GM18502 (cell line): ENCODE measurements at regions not wholly inside any gene's neighbourhood (a gene's known extent, or its start where the extent isn't known, plus 50 kb on each side); places are given as distances from the start of the nearest gene placed in this dataset.

Source experiments
- ATAC-seq: cut with Tn5 transposase; IDR thresholded peaks from one replicate; pipeline ENCODE4 v1.9.1; 2021; ENCODE audit warnings: mild to moderate bottlenecking; ENCODE audit not compliant: unreplicated experiment, poor library complexity

DNA sequence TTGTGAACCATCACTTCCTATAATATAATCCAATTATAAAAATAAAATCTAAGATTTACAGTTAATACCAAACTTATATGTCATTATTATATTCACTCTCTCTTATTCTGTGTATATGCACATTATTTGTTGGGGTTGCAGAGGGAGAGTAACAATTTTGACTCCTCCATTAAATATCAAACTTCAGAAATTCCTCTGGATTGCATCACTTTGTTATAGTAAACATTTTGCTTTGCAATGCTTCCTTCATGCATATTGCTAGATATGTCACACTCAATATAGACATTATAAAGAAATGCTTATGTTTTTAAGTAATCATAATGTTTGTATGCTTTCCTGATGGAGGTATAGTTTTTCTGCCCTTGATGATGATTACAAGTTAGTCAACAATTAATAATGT, 999.0 kb upstream of the ADGRL2 start:
- no peak for ATAC-seq

DNA sequence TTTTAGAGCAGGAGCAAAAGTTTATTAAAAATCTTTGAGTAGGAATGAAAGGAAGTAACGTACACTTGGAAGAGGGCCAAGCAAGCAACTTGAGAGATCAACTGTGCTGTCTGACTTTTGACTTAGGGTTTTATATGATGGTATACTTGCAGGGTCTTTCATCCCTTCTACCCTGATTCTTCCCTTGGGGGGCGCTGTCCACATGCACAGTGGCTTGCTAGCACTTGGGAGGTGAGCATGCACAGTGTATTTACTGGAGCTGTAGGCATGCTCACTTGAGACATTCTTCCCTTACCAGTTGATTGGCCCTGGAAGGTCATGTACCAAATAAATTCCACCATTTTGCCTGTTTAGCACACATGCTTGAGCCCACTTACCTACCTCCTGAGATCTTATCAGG, 1001.3 kb upstream of the ADGRL2 start:
- no peak for ATAC-seq

DNA sequence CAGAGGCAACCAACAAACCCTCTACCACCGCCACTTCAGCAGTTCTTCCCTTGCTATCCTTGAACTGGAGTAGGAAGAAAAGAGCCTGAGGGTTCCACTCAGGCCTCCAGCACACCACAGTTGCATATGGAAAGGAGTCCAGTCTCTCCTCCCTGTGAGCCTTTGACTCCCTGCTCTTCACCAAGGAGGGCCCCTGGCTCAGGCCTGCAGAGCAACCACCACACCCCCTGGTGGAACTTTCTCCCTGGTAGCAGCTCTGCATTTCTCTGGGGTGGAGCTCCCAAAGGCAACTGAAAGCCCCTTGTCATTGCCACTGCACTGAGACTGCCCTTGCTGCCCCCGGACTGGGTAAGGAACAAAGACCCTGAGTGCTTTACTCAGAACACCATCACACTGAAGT, 1021.5 kb upstream of the ADGRL2 start:
- no peak for ATAC-seq

DNA sequence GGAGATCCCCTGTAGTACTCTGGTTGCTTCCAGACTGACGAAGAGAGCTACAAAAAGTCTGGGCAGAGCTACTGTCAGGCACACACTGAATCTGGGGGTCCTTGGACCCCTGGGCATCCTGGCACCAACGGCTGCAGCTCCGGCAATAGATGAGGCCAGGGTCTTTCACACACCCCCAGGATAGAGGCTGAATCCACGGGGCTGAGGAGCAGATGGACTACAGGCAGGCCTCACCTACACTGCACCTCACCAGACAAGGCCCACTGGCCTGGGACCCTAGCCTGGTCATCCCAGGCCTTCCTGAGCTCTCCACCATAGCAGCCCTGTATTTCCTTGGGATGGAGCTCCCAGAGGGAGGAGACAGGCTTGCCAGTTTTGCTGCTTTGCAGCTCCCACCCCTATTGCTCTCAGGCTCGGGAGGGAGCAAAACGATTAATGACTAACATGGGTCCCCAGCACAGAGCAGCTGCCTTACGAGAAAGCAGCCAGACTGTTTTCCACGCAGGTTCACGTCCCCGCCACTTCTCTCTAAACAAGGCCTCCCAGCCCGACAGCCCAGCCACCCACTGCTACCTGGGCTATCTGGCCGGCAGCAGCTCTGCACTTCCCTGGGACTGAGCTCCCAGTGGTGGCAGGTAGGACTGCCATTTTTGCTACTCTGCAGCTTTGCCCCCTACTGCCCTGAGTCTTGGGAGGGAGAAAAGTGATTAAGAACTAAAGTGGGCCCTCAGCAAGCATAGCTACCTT, 1022.5 kb upstream of the ADGRL2 start:
- ATAC-seq = no peak

DNA sequence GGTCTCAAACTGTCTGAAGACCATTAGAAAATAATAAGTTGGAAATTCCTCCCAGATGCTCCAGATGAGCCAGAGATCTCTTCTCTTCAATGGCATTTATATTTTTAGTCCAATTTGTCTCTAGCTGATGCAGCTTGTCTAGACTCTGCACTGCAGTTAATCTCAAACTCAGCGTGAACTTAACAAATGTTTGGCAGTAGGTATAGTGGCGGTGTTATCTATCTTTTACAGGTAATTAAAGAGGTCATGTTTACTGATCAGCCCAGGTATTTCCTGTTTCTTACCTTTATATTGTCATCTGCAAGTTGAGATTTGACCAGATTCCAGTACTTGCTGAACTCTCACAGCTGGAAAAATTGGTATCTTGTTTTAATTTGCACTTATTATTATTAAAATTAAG, 1024.5 kb upstream of the ADGRL2 start:
- ATAC-seq = no peak

DNA sequence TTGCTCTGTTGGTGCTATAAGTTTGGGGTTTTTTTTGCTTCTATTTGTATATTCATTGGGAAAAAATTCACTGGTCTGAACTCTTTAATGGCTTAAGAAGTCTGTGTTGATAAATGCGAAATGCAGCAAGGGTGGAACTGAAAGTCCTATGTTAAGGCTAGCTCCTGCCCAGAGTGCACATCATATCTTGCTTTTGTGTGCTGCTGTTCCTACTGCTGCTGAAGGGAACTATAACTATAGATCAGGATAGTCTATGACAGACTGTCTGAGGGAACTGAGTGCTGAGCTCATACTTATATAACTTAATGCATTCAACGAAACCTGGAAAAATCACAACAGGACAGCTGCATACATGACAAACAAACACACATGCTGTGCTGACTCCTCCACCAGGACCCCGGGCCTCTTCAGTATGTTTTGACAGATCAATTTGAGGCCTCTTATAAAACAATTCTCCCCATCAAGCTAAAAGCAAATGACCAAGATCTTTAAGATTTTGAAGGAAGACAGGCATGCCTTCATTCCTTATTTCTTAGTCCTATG, 1031.5 kb upstream of the ADGRL2 start:
- ATAC-seq = no peak

DNA sequence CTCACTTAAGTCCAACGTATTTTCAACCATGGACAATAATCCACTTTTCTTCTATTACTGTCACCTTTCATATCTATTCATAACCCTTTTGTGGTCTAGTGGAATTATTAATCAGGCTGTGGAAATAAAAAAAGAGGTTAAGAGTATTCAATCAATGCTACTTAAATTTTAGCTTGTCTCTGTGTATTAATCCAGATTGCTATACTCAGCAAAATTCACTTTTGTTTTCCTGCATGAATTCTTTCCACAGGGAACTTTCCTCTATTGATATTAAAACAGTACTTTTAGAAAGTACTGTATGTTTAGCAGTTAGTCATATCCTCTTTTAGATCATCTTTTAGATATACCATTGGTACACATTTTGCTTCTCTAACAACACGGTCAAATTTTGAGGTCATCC, 1033.0 kb upstream of the ADGRL2 start:
- ATAC-seq = no peak

DNA sequence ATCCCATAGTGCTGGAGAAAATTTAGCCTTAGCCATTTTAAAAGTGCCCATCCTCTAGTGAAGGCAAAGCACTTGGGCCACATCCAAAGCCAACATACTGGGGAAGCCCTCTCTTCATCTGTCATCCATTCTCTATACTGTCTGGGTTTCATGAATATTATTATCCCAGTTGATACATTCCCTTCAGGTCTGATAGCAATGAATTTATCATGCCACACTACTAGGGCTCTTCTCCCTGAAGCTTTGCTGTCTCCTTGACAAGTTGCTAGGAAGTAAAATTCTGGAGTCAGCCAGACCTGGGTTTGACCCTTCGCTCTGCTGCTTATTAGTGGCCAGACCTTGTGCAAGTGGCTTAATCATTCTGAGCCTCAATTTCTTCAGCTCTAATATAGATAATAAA, 1041.4 kb upstream of the ADGRL2 start:
- no peak for ATAC-seq

DNA sequence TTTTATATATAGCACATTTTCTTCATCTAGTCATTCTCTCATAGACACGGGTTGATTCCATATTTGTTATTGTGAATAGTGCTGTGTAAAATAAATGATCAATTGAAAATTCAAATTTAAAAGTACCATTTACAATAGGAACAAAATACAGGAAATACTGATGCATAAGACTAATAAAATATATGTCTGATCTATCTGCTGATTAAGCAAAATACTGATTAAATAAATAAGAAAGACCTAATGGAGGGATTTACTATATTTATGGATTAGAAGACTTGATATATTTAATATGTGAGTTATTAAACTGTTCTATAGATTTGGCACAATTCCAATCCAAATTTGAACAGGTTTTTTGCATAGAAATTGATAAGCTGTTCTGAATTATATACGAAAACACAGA, 1044.8 kb upstream of the ADGRL2 start:
- no peak for ATAC-seq

DNA sequence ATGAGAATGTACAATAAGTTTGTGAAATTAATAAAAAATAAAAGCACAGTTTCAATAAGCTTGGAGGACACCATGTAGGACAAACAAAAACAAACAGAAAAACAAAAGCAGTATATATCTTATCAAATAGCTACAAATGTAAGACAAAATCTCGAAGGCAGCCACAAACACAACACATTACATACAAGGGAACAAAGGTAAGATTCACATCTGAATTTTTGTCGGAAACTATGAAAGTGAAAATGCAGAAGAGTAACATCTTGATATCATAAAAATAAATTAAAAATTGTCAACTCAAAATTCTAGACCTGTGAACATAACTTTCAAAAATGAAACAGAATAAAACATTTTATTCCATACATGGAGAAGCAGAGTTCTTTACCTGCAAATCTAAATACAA, 1049.5 kb upstream of the ADGRL2 start:
- ATAC-seq = no peak

DNA sequence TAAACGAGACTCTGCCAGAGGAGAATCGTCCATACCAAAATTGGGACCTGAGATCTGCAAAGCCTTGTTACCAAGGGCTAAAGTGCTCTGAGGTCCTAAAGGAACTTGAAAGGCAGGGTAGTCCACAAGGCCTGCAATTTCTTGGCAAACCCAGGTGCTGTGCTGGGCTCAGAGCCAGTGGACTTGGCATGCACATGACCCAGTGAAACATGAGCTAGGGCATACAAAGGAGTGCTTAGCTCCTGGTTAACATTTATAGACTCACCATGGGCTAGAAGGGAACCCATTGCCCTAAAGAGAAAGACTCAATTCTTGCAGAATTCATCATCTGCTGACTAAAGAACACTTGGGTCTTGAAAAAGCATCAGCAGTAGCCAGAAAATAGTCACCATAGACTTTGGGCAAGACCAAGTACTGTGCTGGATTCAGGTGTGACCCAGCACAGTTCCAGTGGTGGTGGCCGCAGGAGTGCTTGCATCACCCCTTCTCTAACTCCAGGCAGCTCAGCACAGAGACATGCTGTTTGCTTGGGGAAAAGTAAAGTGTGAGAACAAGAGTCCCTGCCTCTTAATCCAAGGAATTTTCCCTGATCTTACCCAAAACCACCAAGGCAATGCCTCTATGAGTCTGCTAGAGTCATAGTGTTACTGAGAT, 1069.4 kb upstream of the ADGRL2 start:
- no peak for ATAC-seq

DNA sequence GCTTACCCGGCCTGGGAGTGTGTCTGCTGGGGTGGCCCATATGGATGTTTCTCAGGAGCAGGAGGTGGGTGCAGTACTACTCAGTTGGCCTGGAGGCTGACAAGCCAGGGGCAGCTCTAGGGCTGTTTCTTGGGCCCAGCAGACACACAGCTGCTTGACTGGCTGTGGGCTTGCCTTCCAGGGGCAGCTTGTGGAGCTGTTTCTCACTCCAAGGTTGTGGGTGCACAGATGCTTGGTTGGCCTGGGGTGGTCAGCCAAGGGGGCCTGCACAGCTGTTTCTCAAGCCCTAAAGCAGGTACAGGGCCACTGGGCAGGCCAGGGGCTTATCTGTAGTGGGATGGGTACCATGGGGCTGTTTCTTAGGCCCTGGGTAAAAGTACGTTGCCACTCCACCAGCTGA, 1078.1 kb upstream of the ADGRL2 start:
- ATAC-seq = no peak

DNA sequence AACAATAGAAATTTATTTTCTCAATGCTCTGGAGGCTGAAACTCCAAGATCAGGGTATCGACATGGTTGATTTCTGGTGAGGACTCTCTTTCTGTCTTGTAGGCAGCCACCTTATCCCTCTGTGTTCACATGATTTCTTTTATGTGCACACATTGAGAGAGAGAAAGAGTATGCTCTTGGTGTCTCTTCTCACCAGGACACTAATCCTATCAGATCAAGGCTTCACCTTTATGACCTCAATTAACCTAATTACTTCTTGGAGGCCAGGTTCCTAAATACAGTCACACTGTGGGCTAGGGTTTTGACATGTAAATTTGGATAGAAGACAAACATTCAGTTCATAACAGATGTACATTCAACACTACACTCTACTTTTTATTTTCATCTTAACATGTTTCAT, 1094.2 kb upstream of the ADGRL2 start:
- no peak for ATAC-seq

DNA sequence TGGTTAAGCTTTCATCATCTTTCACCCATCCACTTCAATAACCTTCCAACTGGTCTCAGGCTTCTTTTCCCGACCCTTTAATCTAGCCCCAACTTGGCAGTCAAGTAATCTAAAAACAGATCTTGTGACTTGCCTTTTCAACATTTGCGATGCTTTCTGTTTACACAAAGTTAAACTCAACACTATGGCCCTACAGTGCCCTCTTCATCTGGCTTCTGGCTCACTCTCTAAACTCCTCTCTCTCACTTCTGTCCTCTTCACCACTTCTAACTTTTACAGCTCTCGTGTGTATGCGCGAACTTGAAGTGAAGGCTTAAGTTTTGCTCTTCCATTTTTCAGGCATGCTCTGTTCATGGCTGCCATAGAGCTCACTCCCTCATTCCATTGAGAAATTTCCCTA, 1122.3 kb upstream of the ADGRL2 start:
- no peak for ATAC-seq

DNA sequence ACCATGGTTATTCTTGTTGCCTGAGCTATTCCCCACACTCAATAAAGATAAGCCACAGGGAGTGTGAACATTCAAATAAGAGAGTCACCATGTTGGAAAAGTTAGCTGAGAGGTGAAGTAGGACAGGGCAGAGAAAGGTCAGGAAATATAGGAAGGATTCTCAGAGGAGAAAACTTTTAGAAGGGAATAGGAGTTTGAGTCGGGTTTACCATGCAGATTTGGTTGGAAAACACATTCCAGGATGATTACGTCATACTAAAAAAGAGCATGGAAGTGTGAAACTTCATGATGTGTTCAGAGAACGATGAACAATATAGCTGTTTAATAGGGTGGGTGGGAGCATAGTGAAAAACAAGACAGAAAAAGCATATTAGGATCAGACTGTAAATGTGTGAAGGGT, 1125.3 kb upstream of the ADGRL2 start:
- ATAC-seq = no peak

DNA sequence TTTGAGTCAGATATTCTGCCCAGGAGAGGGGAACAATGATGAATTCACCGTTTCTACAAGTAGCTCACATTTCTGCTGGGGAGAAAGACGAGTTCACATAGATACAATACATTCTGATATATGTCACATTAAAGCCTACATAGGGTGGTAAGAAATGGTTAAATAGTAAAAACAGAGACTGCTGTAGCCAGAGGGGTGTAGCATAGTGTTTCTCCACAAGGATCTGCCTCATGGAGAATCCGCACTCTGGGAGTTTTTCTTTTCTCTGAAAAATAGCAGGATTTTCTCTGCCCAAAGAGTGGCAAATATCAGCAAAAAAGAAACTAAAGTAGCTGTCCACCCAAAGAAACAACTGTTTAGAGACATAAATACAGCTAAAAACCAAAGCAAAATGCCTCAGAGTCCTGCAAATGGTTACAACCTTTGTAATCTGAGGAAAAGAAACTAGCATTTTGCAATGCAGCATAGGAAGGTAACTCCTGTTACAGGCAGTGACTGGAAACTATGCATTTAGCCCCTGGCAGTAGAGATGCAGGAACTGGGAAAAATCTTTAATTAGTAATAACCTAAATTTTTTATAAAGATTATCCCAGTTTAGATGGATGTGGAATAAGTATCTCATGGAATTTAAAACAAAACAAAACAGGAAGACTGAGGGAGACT, 1126.7 kb upstream of the ADGRL2 start:
- no peak for ATAC-seq

DNA sequence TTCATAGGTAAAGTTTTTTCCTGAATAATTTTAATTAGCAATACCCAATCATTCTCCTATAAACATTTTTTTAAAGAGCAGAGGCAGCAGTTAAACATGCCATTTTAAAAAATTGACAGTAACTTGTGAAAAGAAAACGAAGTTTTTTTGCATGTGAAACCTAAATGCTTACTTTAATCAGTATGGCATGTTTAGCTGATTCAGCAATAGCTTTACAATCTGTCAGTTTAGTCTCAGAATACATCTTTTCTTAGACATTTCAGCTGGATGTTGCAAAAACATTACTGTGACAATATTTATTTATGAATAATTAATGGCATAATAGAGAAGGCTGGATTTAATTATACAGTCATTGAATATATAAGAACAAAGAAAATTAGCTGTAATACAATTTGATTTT, 1132.4 kb upstream of the ADGRL2 start:
- ATAC-seq = no peak

DNA sequence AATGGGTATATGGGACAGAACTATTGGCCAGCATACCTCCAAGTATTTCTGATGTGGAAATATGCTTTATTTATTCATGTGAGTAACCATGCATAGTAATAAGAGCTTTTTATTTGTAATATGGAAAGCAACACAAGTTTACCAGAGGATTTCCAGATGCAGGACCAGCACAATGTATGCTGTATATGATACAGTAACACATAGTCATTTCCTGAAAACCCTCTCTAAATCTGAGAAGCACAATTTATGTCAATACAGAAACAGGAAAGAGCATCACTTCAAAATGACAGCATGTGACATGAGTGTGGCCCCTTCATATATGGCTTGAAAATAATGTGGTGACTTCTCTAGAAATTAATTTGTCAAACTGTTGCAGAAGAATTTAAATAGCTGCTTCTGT, 1134.7 kb upstream of the ADGRL2 start:
- ATAC-seq = no peak

DNA sequence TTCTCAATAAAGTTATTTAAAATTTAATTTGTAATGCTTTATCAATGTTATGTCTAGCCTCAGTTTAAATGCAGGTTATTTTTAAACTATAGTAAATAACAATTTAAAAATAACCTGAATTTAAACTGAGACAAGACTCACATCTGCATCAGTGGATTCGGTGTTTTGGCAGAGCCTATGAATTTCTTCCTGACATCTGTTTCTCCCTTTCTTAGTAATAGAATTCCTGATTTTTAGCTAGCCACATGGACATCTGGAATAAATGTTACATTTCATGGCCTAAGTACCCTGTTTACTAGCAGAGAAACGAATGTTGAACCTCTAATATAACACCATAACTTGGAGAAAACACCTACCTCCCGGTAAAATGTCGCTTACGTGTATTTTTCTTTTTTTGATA, 1141.6 kb upstream of the ADGRL2 start:
- no peak for ATAC-seq

DNA sequence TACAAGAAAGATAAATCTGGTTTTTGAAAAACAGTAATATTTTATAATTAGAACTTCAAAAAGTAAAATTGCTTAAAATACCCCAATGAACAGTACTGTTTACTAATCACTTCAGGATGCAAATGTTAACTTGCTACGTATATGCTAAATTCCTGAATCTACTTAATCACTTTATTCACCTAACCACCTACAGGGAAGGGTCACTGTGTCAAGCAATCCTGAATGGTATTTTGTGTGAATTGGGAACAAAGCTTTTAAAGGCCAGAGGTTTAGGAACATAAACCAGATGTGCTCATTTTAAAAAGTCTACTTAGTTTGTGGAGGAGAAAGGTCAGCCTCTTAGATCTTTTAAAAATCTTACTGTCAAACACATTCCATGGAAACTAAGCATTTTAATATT, 1143.0 kb upstream of the ADGRL2 start:
- no peak for ATAC-seq

DNA sequence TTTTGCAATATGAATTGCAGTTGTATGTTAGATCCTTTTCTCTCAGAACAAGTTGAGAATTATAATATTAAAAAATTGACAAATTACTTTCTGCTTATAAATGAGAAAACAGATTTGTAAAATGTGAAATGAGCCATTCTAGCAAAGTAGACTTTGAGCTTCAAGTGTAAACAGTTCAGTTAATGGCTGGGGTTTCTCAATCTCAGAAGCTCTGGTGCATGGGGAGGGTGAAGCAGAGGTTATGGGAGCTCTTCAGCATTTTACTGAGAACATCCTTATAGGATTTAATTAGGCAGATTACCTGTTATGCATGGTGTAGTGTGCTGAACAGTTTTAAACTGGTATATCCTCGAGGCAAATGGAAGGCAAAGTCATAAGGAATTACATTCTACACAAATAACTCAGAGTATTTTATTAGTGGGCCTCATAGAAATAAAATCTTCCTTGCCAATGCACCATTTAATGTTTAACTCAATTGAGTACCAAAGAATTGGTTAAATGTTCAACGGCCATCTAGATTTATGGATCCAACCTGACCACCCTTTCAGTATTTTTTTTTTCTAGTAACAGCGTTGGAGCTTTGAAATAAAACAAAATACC, 1143.6 kb upstream of the ADGRL2 start:
- no peak for ATAC-seq
